SK-N-SH treated with all-trans-retinoic acid at 6 μM for 48 hours (cell line): ENCODE measurements at regions not wholly inside any gene's neighbourhood (a gene's known extent, or its start where the extent isn't known, plus 50 kb on each side); places are given as distances from the start of the nearest gene placed in this dataset.

ENCODE experiments used
- ATAC-seq: fragments of 200-7000 bp; cut with Tn5 transposase; 3 replicates; pipeline ENCODE4 v1.9.1; 2020; ENCODE audit warnings: mild to moderate bottlenecking, moderate library complexity
- ARNTL ChIP-seq: fragments of 450-650 bp; formaldehyde crosslinking; IDR thresholded peaks from 2 replicates; pipeline ENCODE4 v1.5.0; 2020; ENCODE audit warnings: low read depth, mild to moderate bottlenecking, moderate library complexity, borderline replicate concordance
- BACH2 ChIP-seq: fragments of 250-450 bp; sonication (Bioruptor Pico); IDR thresholded peaks from 2 replicates; pipeline ENCODE4 v1.9.0; 2021; ENCODE audit warnings: mild to moderate bottlenecking, borderline replicate concordance
- CSDC2 ChIP-seq: fragments of 250-450 bp; sonication (Bioruptor Pico); IDR thresholded peaks from 2 replicates; pipeline ENCODE4 v1.5.0; 2020; ENCODE audit warnings: mild to moderate bottlenecking, moderate library complexity
- ESRRG ChIP-seq: fragments of 250-450 bp; sonication (Bioruptor Pico); IDR thresholded peaks from 2 replicates; pipeline ENCODE4 v1.6.1; 2021; ENCODE audit warnings: mild to moderate bottlenecking
- GLIS3 ChIP-seq: fragments of 250-450 bp; sonication (Bioruptor Pico); IDR thresholded peaks from 2 replicates; pipeline ENCODE4 v1.5.0; 2020; ENCODE audit warnings: mild to moderate bottlenecking, moderate library complexity
- ISL1 ChIP-seq: fragments of 250-450 bp; sonication (Bioruptor Pico); IDR thresholded peaks from 2 replicates; pipeline ENCODE4 v2.1.2; 2022; ENCODE audit warnings: mild to moderate bottlenecking, moderate library complexity
- OSR1 ChIP-seq: fragments of 250-450 bp; sonication (Bioruptor Pico); IDR thresholded peaks from 2 replicates; pipeline ENCODE4 v1.8.0; 2022; ENCODE audit warnings: moderate library complexity, mild to moderate bottlenecking, inconsistent platforms
- PPARA ChIP-seq: fragments of 250-450 bp; sonication (Bioruptor Pico); IDR thresholded peaks from 2 replicates; pipeline ENCODE4 v1.5.0; 2020; ENCODE audit warnings: mild to moderate bottlenecking, borderline replicate concordance
- RARB ChIP-seq: fragments of 250-450 bp; sonication (Bioruptor Pico); IDR thresholded peaks from 2 replicates; pipeline ENCODE4 v1.8.0; 2021; ENCODE audit warnings: mild to moderate bottlenecking, moderate library complexity
- SNAI2 ChIP-seq: fragments of 250-450 bp; sonication (Bioruptor Pico); IDR thresholded peaks from 2 replicates; pipeline ENCODE4 v1.5.0; 2020; ENCODE audit warnings: mild to moderate bottlenecking, moderate library complexity
- TCF4 ChIP-seq: fragments of 250-450 bp; sonication (Bioruptor Pico); IDR thresholded peaks from 2 replicates; pipeline ENCODE4 v1.8.0; 2021; ENCODE audit warnings: mild to moderate bottlenecking, moderate library complexity, borderline replicate concordance
- TOX ChIP-seq: fragments of 250-450 bp; sonication (Bioruptor Pico); IDR thresholded peaks from 2 replicates; pipeline ENCODE4 v1.8.0; 2021; ENCODE audit warnings: mild to moderate bottlenecking, moderate library complexity, borderline replicate concordance
- TSHZ2 ChIP-seq: fragments of 250-450 bp; sonication (Bioruptor Pico); IDR thresholded peaks from 2 replicates; pipeline ENCODE4 v1.5.0; 2020; ENCODE audit warnings: mild to moderate bottlenecking, moderate library complexity
- ZC3H10 ChIP-seq: fragments of 250-450 bp; sonication (Bioruptor Pico); IDR thresholded peaks from 2 replicates; pipeline ENCODE4 v1.5.1; 2021; ENCODE audit warnings: mild to moderate bottlenecking, moderate library complexity
- ZFP3 ChIP-seq: fragments of 250-450 bp; sonication (Bioruptor Pico); IDR thresholded peaks from 2 replicates; pipeline ENCODE4 v1.5.0; 2020; ENCODE audit warnings: mild to moderate bottlenecking, moderate library complexity
- ZFP30 ChIP-seq: fragments of 450-650 bp; formaldehyde crosslinking; IDR thresholded peaks from 2 replicates; pipeline ENCODE4 v1.5.0; 2022; ENCODE audit warnings: mild to moderate bottlenecking, moderate library complexity
- ZNF565 ChIP-seq: fragments of 450-650 bp; formaldehyde crosslinking; conservative IDR thresholded peaks from 2 replicates; pipeline ENCODE4 v1.5.0; 2020; ENCODE audit warnings: low read depth, mild to moderate bottlenecking, moderate library complexity
- ZNF70 ChIP-seq: fragments of 450-650 bp; formaldehyde crosslinking; IDR thresholded peaks from 2 replicates; pipeline ENCODE4 v1.5.0; 2020; ENCODE audit warnings: mild to moderate bottlenecking, moderate library complexity
- ZNF8 ChIP-seq: fragments of 450-650 bp; formaldehyde crosslinking; IDR thresholded peaks from 2 replicates; pipeline ENCODE4 v1.5.0; 2020; ENCODE audit warnings: mild to moderate bottlenecking, moderate library complexity
- TF ChIP-seq, protein P1 (sequence below): fragments of 250-450 bp; sonication (Bioruptor Pico); IDR thresholded peaks from 2 replicates; pipeline ENCODE4 v1.8.0; 2021; ENCODE audit warnings: low read depth, mild to moderate bottlenecking, moderate library complexity, borderline replicate concordance
- TF ChIP-seq, protein P2 (sequence below): fragments of 250-450 bp; sonication (Bioruptor Pico); IDR thresholded peaks from 2 replicates; pipeline ENCODE4 v1.5.1; 2021; ENCODE audit warnings: mild to moderate bottlenecking, moderate library complexity
- TF ChIP-seq, protein P3 (sequence below): fragments of 250-450 bp; sonication (Bioruptor Pico); IDR thresholded peaks from 2 replicates; pipeline ENCODE4 v1.5.1; 2020; ENCODE audit warnings: low read depth, mild to moderate bottlenecking, moderate library complexity
- TF ChIP-seq, protein P4 (sequence below): fragments of 250-450 bp; sonication (Bioruptor Pico); IDR thresholded peaks from 2 replicates; pipeline ENCODE4 v1.8.0; 2020; ENCODE audit warnings: mild to moderate bottlenecking, moderate library complexity, borderline replicate concordance

DNA sequence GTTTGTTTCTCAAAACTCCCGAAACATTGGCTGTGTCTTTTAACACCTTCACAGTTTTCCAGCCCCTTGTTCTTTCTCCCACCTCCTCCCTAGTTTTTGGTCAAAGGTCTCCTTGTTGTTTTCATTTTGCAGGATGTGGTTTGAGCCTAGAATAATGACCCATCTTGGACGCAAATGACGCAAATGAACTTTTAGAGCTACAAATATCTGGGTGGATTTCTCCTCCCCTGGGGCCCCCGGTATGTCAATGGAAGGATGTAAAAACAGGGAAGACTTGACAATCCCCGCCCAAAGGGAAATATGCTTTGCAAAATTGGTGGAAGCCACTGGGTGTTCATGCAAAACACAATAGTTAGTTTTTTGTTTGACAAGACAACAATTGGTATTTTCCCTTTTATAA, 236.0 kb upstream of the IRX3 start:
- ATAC-seq = no peak

GRCh38 chr16:54521327-54521726, 234.7 kb upstream of the IRX3 start:
- no peak for ATAC-seq
- TF ChIP-seq ZNF8 (CRISPR knock-in tag) = no peak
- TF ChIP-seq ZNF70 = no peak
- no peak for TF ChIP-seq PPARA
- no peak for TF ChIP-seq ISL1 (CRISPR knock-in tag)
- TF ChIP-seq, protein P1, sequence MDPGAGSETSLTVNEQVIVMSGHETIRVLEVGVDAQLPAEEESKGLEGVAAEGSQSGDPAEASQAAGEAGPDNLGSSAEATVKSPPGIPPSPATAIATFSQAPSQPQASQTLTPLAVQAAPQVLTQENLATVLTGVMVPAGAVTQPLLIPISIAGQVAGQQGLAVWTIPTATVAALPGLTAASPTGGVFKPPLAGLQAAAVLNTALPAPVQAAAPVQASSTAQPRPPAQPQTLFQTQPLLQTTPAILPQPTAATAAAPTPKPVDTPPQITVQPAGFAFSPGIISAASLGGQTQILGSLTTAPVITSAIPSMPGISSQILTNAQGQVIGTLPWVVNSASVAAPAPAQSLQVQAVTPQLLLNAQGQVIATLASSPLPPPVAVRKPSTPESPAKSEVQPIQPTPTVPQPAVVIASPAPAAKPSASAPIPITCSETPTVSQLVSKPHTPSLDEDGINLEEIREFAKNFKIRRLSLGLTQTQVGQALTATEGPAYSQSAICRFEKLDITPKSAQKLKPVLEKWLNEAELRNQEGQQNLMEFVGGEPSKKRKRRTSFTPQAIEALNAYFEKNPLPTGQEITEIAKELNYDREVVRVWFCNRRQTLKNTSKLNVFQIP = no peak
- no peak for TF ChIP-seq BACH2 (CRISPR knock-in tag)
- no peak for TF ChIP-seq TSHZ2 (CRISPR knock-in tag)
- no peak for TF ChIP-seq SNAI2 (CRISPR knock-in tag)

More for the DNA sequence above, 236.0 kb upstream of the IRX3 start:
- no peak for TF ChIP-seq GLIS3 (CRISPR knock-in tag)
- no peak for TF ChIP-seq TSHZ2 (CRISPR knock-in tag)
- no peak for TF ChIP-seq CSDC2 (CRISPR knock-in tag)
- TF ChIP-seq BACH2 (CRISPR knock-in tag) = no peak
- no peak for TF ChIP-seq ZFP3 (CRISPR knock-in tag)
- no peak for TF ChIP-seq TCF4 (CRISPR knock-in tag)
- no peak for TF ChIP-seq RARB (CRISPR knock-in tag)
- TF ChIP-seq ESRRG = no peak
- TF ChIP-seq ZNF565 (CRISPR knock-in tag) = no peak
- TF ChIP-seq, protein P2, sequence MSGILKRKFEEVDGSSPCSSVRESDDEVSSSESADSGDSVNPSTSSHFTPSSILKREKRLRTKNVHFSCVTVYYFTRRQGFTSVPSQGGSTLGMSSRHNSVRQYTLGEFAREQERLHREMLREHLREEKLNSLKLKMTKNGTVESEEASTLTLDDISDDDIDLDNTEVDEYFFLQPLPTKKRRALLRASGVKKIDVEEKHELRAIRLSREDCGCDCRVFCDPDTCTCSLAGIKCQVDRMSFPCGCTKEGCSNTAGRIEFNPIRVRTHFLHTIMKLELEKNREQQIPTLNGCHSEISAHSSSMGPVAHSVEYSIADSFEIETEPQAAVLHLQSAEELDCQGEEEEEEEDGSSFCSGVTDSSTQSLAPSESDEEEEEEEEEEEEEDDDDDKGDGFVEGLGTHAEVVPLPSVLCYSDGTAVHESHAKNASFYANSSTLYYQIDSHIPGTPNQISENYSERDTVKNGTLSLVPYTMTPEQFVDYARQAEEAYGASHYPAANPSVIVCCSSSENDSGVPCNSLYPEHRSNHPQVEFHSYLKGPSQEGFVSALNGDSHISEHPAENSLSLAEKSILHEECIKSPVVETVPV (CRISPR knock-in tag) = no peak
- TF ChIP-seq, protein P3, sequence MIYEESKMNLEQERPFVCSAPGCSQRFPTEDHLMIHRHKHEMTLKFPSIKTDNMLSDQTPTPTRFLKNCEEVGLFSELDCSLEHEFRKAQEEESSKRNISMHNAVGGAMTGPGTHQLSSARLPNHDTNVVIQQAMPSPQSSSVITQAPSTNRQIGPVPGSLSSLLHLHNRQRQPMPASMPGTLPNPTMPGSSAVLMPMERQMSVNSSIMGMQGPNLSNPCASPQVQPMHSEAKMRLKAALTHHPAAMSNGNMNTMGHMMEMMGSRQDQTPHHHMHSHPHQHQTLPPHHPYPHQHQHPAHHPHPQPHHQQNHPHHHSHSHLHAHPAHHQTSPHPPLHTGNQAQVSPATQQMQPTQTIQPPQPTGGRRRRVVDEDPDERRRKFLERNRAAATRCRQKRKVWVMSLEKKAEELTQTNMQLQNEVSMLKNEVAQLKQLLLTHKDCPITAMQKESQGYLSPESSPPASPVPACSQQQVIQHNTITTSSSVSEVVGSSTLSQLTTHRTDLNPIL (CRISPR knock-in tag) = no peak
- TF ChIP-seq TOX (CRISPR knock-in tag) = no peak
- TF ChIP-seq ZNF8 (CRISPR knock-in tag) = no peak
- TF ChIP-seq ZC3H10 = no peak

- no peak for ATAC-seq
- no peak for TF ChIP-seq GLIS3 (CRISPR knock-in tag)
- no peak for TF ChIP-seq BACH2 (CRISPR knock-in tag)
- TF ChIP-seq TCF4 (CRISPR knock-in tag) = no peak
- no peak for TF ChIP-seq PPARA
- no peak for TF ChIP-seq ARNTL (CRISPR knock-in tag)
- no peak for TF ChIP-seq ZFP30 (CRISPR knock-in tag)
- TF ChIP-seq ESRRG = no peak
- no peak for TF ChIP-seq ZNF8 (CRISPR knock-in tag)
- TF ChIP-seq ZC3H10 = no peak
- no peak for TF ChIP-seq ZNF565 (CRISPR knock-in tag)
- TF ChIP-seq TOX (CRISPR knock-in tag) = no peak
- TF ChIP-seq CSDC2 (CRISPR knock-in tag) = no peak
- TF ChIP-seq OSR1 (CRISPR knock-in tag) = no peak
- TF ChIP-seq, protein P4, sequence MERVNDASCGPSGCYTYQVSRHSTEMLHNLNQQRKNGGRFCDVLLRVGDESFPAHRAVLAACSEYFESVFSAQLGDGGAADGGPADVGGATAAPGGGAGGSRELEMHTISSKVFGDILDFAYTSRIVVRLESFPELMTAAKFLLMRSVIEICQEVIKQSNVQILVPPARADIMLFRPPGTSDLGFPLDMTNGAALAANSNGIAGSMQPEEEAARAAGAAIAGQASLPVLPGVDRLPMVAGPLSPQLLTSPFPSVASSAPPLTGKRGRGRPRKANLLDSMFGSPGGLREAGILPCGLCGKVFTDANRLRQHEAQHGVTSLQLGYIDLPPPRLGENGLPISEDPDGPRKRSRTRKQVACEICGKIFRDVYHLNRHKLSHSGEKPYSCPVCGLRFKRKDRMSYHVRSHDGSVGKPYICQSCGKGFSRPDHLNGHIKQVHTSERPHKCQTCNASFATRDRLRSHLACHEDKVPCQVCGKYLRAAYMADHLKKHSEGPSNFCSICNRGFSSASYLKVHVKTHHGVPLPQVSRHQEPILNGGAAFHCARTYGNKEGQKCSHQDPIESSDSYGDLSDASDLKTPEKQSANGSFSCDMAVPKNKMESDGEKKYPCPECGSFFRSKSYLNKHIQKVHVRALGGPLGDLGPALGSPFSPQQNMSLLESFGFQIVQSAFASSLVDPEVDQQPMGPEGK (CRISPR knock-in tag) = no peak
- TF ChIP-seq SNAI2 (CRISPR knock-in tag) = no peak
- TF ChIP-seq ISL1 (CRISPR knock-in tag) = no peak
- TF ChIP-seq ZNF70 = no peak
These were observed 232.6 kb upstream of the IRX3 start for GRCh38 chr16:54519161-54519695.
